Right lobe of liver (tissue), 4 donors: ENCODE measurements at regions not wholly inside any gene's neighbourhood (a gene's known extent, or its start where the extent isn't known, plus 50 kb on each side); places are given as distances from the start of the nearest gene placed in this dataset.

Source experiments
- CTCF ChIP-seq, 4 donors: fragments of 200-600 bp in 3 of 4; fragments of 450-650 bp in 1 of 4; IDR thresholded peaks; one replicate each; pipeline versions ENCODE4 v1.5.1 to v1.8.0; 2016 to 2022; ENCODE audit warnings: antibody characterized with exemption in 4 of 4, mild to moderate bottlenecking in 2 of 4
- POLR2A ChIP-seq: fragments of 450-650 bp; IDR thresholded peaks from one replicate; pipeline ENCODE4 v1.6.1; 2017; ENCODE audit warnings: antibody characterized with exemption, mild to moderate bottlenecking
- donor health status: DM: no; HTN: no; CAD: no.
- donor health status: DM: no; HTN: no; CAD: no.
- donor health status: DM: no; HTN: yes; CAD: no.

GRCh38 chr16:26826500-26826899 lies 240.2 kb upstream of the C16orf82 start:
- TF ChIP-seq CTCF (IDR thresholded peaks at IDR 0.05) (no peak), POLR2A (no peak)
